H1 (cell line): ENCODE measurements at regions not wholly inside any gene's neighbourhood (a gene's known extent, or its start where the extent isn't known, plus 50 kb on each side); places are given as distances from the start of the nearest gene placed in this dataset.

Source experiments
- ASH2L ChIP-seq: fragments of 200-600, 300-600 bp; sonication (generic); IDR thresholded peaks from one replicate; pipeline ENCODE4 v1.7.1; 2017; ENCODE audit warnings: low read length
- SIN3A ChIP-seq, 2 experiments: IDR thresholded peaks in 1 of 2; conservative IDR thresholded peaks in 1 of 2; 2 replicates each; pipeline ENCODE4 v1.6.1; 2011 to 2012; ENCODE audit warnings: low read length in 2 of 2, improper control_type of control experiment in 1 of 2, low read depth in 1 of 2, mild to moderate bottlenecking in 1 of 2
- SP2 ChIP-seq: IDR thresholded peaks from 2 replicates; pipeline ENCODE4 v1.6.1; 2012; ENCODE audit warnings: mild to moderate bottlenecking, low read length, inconsistent platforms
- TF ChIP-seq, protein P1 (sequence below): fragments of 300-600 bp; sonication (generic); IDR thresholded peaks from 2 replicates; pipeline ENCODE4 v1.7.1; 2012; ENCODE audit warnings: low read length, moderate library complexity, mild to moderate bottlenecking, inconsistent platforms; ENCODE audit not compliant: insufficient replicate concordance

DNA sequence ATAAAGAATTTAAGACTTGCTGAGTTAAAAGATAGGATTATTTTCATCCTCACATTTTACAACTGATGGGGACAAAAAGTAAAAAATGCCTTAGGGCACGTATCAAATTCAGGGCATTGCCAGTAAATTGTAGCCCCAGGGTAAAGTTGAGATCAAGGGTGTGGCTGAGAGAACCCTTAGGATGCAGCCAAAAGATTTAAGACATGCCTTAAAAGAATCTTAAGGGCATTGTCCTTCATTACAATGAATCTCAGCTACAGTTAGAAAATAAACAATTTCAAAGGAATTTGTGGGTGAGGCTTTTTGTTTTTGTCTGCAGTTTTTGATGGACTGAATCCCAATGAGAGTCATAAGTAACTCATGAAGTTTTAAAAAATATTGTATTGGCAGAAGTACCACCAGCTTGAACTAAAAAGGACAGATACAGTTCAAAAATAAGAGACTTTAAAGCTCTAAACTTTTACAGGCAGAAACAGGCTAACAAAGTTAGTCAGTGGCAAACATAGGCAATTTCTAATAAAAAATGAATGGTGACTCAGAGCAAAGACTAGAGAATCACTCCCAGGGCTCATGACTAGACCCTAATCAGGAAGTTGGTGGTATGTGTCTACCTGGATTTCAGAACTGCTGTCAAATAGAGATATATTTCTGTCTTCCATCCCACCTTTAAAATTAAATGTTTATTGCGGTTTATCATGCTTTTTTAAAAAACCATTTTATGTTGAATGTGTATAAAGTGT, 165.1 kb upstream of the SNX7 start (continued):
- TF ChIP-seq, protein P1, sequence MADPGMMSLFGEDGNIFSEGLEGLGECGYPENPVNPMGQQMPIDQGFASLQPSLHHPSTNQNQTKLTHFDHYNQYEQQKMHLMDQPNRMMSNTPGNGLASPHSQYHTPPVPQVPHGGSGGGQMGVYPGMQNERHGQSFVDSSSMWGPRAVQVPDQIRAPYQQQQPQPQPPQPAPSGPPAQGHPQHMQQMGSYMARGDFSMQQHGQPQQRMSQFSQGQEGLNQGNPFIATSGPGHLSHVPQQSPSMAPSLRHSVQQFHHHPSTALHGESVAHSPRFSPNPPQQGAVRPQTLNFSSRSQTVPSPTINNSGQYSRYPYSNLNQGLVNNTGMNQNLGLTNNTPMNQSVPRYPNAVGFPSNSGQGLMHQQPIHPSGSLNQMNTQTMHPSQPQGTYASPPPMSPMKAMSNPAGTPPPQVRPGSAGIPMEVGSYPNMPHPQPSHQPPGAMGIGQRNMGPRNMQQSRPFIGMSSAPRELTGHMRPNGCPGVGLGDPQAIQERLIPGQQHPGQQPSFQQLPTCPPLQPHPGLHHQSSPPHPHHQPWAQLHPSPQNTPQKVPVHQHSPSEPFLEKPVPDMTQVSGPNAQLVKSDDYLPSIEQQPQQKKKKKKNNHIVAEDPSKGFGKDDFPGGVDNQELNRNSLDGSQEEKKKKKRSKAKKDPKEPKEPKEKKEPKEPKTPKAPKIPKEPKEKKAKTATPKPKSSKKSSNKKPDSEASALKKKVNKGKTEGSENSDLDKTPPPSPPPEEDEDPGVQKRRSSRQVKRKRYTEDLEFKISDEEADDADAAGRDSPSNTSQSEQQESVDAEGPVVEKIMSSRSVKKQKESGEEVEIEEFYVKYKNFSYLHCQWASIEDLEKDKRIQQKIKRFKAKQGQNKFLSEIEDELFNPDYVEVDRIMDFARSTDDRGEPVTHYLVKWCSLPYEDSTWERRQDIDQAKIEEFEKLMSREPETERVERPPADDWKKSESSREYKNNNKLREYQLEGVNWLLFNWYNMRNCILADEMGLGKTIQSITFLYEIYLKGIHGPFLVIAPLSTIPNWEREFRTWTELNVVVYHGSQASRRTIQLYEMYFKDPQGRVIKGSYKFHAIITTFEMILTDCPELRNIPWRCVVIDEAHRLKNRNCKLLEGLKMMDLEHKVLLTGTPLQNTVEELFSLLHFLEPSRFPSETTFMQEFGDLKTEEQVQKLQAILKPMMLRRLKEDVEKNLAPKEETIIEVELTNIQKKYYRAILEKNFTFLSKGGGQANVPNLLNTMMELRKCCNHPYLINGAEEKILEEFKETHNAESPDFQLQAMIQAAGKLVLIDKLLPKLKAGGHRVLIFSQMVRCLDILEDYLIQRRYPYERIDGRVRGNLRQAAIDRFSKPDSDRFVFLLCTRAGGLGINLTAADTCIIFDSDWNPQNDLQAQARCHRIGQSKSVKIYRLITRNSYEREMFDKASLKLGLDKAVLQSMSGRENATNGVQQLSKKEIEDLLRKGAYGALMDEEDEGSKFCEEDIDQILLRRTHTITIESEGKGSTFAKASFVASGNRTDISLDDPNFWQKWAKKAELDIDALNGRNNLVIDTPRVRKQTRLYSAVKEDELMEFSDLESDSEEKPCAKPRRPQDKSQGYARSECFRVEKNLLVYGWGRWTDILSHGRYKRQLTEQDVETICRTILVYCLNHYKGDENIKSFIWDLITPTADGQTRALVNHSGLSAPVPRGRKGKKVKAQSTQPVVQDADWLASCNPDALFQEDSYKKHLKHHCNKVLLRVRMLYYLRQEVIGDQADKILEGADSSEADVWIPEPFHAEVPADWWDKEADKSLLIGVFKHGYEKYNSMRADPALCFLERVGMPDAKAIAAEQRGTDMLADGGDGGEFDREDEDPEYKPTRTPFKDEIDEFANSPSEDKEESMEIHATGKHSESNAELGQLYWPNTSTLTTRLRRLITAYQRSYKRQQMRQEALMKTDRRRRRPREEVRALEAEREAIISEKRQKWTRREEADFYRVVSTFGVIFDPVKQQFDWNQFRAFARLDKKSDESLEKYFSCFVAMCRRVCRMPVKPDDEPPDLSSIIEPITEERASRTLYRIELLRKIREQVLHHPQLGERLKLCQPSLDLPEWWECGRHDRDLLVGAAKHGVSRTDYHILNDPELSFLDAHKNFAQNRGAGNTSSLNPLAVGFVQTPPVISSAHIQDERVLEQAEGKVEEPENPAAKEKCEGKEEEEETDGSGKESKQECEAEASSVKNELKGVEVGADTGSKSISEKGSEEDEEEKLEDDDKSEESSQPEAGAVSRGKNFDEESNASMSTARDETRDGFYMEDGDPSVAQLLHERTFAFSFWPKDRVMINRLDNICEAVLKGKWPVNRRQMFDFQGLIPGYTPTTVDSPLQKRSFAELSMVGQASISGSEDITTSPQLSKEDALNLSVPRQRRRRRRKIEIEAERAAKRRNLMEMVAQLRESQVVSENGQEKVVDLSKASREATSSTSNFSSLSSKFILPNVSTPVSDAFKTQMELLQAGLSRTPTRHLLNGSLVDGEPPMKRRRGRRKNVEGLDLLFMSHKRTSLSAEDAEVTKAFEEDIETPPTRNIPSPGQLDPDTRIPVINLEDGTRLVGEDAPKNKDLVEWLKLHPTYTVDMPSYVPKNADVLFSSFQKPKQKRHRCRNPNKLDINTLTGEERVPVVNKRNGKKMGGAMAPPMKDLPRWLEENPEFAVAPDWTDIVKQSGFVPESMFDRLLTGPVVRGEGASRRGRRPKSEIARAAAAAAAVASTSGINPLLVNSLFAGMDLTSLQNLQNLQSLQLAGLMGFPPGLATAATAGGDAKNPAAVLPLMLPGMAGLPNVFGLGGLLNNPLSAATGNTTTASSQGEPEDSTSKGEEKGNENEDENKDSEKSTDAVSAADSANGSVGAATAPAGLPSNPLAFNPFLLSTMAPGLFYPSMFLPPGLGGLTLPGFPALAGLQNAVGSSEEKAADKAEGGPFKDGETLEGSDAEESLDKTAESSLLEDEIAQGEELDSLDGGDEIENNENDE, result no peak
- TF ChIP-seq ASH2L (no peak), SIN3A (conservative IDR thresholded peaks at IDR 0.05 in 1 of 2, IDR thresholded peaks at IDR 0.05 in 1 of 2; ENCODE audit: low read depth in 1 of 2, low read length in 2 of 2) (no peak), SP2 (no peak)
- TF ChIP-seq, all 59 proteins: peak for 0
